Ovary (tissue), 3 donors: ENCODE measurements at regions not wholly inside any gene's neighbourhood (a gene's known extent, or its start where the extent isn't known, plus 50 kb on each side); places are given as distances from the start of the nearest gene placed in this dataset.

ENCODE experiments used
- CTCF ChIP-seq, 3 donors: fragments of 450-650 bp in 2 of 3; fragments of 200-600 bp in 1 of 3; IDR thresholded peaks; one replicate each; pipeline versions ENCODE4 v1.5.1 to v1.8.0; 2016 to 2022; ENCODE audit warnings: antibody characterized with exemption in 3 of 3, mild to moderate bottlenecking in 1 of 3
- EP300 ChIP-seq: sonication (generic); formaldehyde crosslinking; IDR thresholded peaks from one replicate; pipeline ENCODE4 v1.6.1; 2017; ENCODE audit warnings: antibody characterized with exemption
- POLR2A ChIP-seq: fragments of 450-650 bp; IDR thresholded peaks from one replicate; pipeline ENCODE4 v1.6.1; 2017; ENCODE audit warnings: antibody characterized with exemption, mild to moderate bottlenecking, moderate library complexity
- donor health status: DM: no; HTN: no; CAD: no.

GRCh38 chr1:87641996-87642395, 313.3 kb downstream of the LMO4 start:
- TF ChIP-seq EP300 (no peak), CTCF (IDR thresholded peaks at IDR 0.05) (no peak), POLR2A (no peak)
